Stimulated activated CD8-positive, alpha-beta memory T cell treated with anti-CD3 and anti-CD28 coated beads, Interleukin-4, amount 100 ng/mL, for 24 hours (primary cell): ENCODE measurements at regions not wholly inside any gene's neighbourhood (a gene's known extent, or its start where the extent isn't known, plus 50 kb on each side); places are given as distances from the start of the nearest gene placed in this dataset.
"Not testable (repeated sequence)": the region's sequence is repeated elsewhere in the genome, so short reads cannot be mapped to it uniquely, and the experiment has no call there.

Experiments
- DNase-seq: peaks from one replicate; pipeline ENCODE4 v3.0.0-alpha.2; 2020; ENCODE audit warnings: low read depth

DNA sequence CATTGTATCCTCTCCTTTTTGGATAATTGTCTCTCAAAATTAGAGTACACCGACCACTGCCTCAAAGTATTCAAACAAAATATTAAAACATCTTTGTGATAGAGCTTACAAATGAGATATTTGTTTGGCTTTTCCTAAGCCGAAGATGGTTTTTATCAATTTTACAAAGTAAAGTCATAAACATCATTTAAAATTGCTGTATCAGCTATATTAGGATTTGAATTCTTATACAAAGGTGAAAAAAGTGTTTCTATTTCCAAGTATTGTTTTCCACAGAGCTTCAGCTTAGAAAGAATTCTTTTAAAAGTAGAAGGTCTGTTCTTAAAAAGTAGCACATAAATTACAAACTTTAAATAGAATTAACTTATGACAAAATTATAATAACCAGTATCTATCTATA, 116.6 kb upstream of the IFNE start:
- no peak for DNase-seq

DNA sequence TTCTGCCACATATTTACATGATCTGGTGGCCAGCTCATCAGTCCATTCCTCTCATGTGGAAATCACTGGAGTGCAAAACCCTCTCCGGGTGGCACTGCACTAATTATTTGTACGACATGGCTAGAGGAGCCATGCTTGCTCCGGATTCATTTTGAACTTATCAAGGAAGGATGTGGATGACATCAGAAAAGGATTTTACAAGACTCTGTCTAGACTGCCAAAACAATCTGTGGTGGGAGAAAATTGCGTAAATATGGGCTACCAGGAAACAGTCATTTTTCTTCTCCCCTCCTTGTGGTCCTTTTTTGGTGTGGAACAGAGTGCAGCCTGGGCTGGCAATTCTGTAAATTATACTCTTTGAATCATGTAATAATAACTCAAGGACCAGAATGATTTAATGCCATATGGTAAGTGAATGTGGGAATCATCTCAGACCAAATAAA, 123.4 kb upstream of the IFNE start:
- DNase-seq = no peak

DNA sequence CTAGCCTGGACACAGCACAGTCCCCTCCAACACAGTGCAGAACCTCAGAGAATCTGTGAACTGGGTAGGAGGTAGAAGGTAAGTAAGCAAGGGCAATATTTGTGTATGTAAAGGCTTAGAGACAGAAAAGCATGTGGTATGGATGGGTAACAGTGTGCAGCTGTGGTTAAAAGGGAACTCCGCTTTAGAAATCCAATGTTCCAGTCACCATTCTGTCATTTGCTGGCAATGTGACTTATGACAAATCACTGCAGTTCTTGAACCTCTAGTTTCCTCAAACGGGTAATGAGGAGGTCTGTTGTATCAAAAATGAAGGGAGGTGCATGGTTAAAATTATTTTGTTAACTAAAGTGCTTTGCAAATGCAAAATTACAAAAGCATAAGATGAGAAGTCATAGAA, 125.5 kb upstream of the IFNE start:
- no peak for DNase-seq

DNA sequence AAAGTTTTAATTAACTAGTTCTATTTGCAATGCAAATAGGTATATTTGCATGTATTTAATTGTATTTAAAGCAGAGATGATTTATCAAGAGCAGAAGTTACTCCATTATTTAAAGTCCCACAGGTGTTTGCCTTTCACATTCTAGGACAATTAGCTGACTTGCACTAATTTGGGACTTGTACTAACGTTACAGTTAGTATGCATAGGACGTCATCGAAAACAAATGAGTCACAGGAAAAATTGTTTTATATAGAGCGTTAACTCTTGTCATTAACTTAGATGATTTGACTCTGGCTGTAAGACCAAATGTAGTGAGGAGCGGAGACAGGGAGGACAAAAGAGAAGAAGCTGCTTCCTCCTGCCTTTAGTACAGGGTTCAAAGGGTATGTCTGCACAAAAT, 126.1 kb upstream of the IFNE start:
- no peak for DNase-seq

DNA sequence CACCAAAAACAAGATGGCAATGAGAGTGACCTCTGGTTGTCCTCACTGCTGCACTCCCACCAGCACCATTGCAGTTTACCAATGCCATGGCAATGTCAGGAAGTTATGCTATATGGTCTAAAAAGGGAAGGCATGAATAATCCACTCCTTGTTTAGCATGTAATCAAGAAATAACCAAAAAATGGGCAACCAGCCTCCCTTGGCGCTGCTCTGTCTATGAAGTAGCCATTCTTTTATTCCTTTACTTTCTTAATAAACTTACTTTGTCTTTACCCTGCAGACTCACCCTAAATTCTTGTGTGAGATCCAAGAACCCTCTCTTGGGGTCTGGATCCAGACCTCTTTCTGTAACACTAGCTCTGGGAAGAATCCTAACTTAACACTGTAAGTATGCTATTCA, 127.4 kb upstream of the IFNE start:
- DNase-seq = no peak

DNA sequence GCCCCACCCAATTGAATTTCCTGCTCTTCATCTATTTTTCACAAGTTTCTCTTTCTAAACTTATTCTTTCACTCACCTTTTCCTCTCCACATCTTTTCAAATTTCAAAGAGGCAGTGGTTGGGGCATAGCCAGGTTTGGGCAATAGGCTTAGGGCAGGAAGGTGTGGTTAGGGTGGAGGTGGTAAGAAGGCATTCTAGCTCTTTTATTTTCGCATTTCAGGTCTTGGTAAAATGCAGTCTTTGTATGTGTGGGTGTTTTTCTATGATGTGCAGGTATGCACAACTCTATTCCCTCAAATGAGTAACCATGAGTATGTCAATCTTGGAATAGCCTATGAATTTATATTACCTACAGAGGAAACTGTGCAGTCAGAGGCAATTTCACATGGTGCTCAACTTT, 129.8 kb upstream of the IFNE start:
- no peak for DNase-seq

DNA sequence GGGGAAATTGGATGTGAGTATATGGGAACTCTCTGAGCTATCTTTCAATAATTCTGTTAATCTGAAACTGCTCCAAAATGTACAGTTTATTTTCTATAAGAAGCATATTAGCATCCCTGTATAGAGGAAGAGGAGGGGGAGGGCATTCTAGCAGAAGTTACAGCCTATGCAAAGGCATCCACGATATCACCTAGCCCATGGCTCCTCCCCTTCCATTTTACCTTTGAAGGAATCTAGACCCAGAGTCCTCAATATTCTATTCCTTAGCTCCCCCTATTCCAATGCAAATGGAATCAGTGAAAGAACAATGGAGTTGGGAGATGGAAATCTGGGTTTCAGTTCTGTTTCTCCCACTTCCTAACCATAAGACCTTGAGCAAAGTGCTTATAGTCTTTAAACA, 132.9 kb upstream of the IFNE start:
- no peak for DNase-seq

DNA sequence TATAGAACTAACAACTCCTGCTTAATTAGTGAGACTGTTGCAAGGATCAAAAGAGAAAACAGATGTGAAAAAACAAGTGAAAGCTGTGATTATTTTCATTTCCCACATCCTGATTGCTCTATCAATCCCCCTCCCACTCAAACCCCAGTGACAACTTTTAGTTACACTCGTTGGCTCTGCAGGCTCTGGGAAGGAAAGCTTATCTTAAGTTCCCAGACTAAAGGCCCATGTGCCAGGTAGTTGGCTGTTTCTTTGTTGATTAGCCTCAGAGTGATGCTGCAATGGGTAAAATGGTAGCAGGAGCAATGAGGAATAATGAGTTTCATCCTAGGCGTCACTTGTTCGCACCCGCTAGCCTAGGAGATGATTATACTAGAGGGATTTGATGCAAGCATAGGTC, 133.3 kb upstream of the IFNE start:
- no peak for DNase-seq

DNA sequence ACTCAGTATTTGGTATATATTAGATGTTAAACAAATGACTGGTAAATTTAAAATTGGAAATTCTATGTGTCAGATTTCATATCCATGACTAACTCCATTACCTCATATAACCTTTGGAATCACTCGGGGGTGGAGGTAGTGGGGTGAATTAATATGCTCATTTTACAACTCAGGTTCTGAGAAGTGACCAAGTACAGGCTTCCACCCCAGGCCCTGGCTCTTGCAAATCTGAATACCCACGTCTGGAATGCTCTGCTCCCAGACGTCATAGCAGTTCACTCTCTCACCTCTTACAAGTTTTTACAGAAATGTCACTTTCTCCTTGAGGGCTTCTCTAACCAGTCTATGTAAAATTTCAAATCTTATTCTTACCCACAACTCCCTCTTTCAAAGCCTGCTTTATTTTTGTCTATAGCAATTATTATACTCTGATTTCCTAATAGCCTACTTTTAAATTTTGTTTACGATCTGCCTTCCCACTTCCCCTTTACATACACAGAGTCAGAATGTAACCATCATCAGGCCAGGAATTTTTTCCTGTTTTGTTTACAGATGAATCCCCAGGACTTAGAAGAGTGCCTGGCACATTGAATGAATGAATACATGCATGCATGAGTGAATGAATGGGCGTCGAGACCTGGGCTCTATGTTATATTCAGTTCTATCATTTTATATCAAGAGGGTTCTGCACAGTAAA, 134.1 kb upstream of the IFNE start:
- no peak for DNase-seq

DNA sequence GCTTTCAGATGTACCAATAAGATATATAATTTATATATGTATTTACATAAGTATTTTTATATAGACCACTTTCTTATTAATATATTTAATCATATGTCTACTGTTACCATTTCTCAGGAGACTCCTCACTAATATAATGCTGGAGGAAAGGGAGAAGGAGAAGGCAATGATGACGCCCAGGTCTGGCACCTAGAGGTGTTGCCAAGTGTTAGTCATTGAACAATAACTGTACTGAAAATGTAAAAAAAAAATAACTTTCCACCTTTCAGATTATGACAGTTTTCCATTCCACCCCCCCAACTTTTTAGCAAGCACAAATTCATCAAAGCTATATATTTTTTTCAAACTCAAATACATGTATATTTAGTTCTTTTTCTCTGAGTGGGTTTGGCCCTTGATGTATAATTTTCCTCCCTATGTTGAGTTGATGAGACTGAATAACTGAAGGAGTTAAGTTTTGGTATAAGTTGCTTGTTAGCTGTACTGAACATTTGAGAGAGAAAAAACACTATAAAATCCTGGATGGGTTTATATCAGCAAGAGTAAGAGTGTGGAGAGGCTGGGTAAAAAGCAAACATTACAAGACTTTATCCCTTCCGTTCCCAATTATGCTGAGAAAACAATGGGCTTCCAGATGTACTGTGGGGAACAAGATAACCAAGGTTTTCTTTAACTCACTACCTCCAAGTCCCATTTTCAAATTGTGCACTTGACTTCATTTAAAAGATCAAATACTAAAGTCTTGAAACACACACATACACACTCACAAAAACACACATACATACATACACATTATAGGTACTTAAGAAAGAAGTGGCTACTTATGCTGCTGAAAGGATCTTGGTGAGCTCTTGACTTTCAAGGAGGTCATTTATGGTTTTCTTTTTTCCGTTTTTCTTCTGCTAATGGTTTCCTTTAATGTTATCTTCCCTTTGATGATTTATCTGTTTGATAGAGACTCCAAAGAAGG, 142.8 kb upstream of the IFNE start:
- no peak for DNase-seq

DNA sequence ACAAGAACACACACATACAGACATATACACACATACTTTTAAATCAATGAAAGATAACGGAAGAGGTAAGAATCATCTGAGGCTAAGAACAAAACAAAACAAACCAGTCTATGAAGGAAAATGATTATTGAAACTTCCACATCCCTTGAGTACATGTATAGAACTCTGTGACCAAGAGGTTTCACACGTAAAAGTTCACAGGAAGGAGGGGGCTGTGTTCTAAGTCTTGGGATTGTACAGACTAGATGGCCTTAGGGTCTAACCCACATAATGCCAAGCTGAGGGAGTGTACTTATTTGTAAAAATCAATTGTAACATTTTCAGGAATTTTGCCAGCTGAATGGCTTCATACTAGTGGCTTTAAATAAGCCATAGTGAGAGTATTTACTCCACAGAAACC, 144.4 kb upstream of the IFNE start:
- DNase-seq = no peak

DNA sequence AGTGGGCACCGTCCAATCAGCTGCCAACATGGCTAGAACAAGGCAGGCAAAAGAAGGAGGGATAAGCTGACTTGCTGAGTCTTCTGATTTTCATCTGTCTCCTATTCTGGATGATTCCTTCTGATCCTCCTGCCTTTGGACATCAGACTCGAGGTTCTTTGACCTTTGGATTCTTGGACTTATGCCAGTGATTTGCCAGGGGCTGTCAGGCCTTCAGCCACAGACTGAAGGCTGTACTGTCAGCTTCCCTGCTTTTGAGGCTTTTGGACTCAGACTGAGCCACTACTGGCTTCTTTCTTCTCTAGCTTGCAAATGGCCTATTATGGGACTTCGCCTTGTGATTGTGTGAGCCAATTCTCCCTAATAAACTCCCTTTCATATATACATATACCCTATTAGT, 146.8 kb upstream of the IFNE start:
- DNase-seq = not testable (repeated sequence)

DNA sequence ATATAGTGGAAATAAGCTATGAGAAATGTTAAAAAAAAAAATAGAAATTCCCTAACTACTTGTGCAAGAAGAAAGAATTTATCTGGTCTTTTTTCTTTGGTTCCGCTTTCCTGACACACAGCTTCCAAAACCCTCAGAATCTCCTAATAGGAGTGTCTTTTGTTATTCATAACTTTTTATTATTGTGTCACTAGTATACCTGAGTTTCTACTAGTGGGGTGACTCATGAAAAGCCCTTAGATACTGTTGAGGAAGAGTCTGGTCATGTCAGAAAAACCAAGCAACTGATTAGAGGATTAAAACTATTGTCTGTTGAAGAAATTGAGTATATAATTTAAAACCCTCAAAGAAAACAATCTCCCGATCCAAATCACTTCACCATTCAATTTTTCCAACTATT, 152.8 kb upstream of the IFNE start:
- DNase-seq = no peak

DNA sequence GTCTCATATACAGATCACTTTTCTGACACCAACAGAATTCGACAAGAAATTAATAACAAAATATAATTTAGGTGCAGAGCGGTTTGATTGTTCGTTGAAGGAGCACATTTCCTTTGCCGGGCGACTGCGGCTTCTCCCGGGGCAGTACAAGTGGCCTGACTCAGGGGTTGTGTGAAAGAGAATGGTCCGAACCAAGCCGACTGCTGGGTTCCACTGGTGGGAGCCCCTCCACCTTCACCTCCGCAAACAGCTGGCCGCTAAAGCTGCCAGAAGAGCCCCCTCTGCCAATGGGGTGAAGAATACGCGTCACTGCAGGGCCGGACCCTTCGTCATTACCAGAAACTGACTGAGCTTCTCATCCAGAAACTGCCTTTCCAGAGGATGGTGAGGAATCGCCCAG, 156.0 kb upstream of the IFNE start:
- DNase-seq = no peak

DNA sequence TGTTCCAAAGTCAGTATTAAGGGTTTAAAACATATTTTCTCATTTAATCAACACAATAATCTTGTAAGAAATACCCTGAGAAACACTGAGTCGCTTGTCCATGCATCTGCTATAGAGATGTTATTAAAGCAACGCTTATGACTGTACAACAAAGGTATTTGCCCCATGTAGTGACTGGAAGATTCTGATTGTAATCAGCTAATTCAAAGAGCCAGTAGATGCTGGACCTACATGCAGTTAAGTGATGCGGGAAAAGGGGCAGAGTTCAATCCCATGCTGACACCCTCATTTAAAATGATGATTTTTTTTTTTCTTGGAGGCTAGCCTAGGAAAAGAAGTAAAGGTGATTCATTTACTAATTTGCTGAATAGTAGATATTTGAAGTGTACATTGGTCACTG, 149.3 kb upstream of the MTAP start:
- DNase-seq = no peak

DNA sequence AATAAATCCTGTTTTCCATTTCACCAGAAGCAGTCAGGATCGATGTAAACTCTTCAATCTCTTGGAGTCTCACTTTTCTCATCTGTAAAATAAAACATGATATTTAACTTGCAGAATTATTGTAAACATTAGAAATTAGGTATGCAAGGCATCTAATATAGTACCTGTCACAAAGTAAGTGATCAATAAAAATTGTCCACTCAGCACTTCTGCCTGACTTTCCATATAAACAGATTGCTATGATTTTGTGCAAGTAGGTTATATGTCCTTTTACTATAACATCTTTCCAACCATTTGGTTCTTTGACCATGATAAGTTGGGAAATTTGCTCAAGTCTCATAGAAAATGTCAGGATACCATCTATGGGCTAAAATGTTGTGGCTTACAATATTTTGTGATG, 148.8 kb upstream of the MTAP start:
- no peak for DNase-seq

DNA sequence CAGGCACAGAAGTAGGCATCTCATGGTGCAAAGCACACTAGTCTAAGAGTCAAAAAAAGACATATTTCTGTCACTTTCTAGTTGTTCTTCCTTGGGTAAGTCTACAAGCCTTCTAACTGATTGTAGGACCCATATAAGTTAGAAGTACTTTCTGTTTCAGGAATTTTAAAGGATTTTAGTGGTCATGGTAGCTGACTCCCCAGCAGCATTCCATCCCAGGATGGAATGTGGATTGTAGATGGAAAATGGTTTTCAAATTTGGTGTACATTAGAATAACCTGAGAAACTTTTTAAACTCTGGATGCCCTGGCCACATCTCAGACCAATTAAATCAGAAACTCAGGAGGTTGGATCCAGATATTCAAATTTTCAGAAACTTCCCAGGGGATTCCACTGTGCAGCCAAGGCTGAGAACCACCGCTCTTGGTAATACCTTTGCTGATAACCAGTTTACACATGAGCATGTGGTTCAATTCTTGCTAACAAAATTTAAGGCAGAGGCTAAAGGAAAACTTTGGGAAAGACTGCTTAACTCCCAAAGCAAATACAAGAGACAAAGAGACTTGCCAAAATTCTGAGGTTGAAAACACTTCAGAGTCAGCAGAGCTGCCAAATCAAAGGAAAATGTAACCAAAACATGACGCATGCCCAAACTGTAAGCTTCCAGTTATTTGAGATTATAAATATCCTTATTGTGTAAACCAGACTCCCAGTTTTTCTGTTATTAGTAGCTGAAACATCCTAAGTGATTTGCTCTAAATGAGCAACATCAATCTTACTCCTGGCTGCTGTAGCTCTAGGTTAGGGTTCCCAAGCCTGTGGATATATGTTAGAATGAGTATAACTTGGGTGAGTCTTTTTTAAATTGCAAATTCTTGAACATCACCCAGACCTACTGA, 145.4 kb upstream of the MTAP start:
- DNase-seq = no peak

DNA sequence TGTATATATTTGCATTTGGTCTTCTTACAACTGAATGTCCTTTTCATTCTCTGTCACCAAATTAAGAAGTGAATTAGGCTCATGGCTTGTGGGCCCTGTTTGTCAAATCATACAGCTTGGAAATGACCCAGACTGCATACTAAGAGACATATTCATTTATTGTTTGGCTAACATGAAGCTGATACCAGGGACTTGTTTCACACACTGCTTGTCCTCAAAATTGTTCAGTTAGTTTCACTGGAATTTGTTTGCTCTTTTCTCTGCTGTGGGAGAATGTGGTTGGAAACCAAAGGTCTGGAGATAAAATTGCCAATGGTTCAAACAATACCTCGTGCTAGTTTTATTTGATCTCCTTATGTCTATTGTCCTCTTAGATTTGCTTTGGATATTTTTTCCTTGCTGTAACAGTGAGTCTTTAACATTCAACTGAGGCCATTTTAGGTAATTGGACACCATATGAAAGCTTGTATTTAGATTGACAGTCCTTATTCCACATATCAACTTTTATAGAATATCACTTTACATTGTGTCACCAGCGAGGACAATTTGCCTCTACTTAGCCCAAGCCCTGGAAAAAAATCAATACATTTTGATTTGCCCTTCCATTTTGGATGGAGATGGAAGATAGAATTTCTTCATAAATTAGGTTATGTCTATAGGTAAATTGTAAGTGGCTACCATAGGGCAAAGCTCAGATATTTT, 144.3 kb upstream of the MTAP start:
- no peak for DNase-seq

DNA sequence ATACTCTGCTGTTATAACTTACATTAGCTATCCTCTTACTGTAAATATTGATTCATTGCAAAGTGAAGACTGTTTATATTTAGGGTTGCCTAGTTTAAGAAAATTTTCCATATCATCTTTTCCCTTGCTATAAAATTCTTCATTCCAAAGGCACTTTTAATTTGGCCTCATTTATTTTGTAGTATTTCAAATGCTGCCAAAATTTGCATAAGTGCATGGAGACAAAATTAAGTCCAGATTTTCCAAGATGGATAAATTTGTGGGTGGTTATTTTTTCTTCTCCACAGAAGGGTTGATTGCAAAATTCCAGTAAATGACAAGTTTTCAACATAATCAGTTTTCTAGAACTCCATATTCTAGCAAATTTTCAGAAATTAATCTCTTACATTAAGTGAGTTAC, 141.5 kb upstream of the MTAP start:
- DNase-seq = no peak

DNA sequence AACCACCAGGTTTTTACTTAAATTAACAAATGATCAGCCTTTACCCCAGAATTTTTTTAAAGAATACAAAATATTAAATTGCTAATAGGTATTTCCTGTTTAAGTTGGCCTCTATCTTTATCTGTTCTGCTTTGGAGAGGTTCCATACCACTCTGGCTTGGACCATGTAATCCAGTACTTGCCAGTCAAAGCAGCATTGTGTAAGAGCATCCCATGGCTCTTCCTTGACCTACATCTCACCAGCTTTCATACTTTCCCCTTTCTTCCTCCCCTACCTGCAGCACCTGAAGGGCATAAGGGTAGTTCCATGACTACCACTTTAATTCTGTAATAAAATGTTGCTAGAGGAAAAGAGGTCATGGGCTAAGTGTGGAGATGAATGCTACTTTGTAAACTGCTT, 140.8 kb upstream of the MTAP start:
- no peak for DNase-seq

DNA sequence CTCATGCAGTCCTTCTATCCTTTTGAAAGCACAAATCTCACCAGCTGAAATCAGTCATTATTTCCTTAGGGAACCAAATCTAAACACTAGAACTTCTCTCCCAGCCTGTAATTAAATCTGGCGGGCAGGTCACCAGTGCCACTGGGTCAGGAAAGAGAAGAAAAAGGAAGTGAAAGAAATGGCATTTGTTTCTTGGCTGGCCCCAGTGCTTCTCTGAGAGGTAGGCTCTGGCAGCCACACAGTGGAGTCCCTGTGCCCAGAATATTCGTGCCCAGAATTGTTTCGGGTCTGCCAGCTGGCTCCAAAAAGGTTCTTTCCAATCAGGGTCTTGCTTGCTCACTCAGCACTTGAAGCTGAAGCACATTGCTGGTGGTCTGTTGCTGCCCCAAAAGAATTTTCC, 133.9 kb upstream of the MTAP start:
- no peak for DNase-seq

DNA sequence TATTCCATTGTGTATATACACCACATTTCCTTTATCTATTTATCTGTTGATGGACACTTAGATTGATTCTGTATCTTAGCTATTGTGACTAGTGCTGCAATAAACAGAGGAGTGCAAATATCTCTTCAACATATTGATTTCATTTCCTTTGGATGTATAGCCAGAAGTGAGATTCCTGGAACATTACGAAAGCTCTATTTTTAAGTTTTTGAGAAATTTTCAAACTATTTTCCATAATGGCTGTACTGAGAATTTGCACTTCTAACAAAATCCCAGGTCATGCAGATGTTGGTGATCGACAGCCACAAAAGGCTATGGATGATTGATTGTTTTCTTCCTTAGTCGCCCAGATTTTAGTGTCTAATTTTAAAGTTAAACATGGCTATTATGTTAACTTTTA, 132.7 kb upstream of the MTAP start:
- DNase-seq = no peak
